SK-N-SH (cell line): ENCODE measurements at regions not wholly inside any gene's neighbourhood (a gene's known extent, or its start where the extent isn't known, plus 50 kb on each side); places are given as distances from the start of the nearest gene placed in this dataset.

Experiments
- CTCF ChIA-PET: fragments of 300-600, 350-600 bp; formaldehyde crosslinking; extraction: SDS; loops from one replicate; lab custom pipeline; 2021; lab: Yijun Ruan, JAX
- POLR2A ChIA-PET: fragments of 350-600 bp; sonication (Branson Sonifier 250); formaldehyde crosslinking; extraction: SDS; loops from one replicate; lab custom pipeline; 2020; ENCODE audit warnings: antibody characterized with exemption, inconsistent platforms; lab: Yijun Ruan, JAX
- DNase-seq: peaks from one replicate; pipeline ENCODE4 v3.0.0; 2012
- H2AFZ ChIP-seq: fragments of 200-600 bp; sonication (generic); 2 replicates; pipeline ENCODE4 v1.8.1; 2016; ENCODE audit warnings: antibody characterized with exemption, mild to moderate bottlenecking, low read depth
- H3F3A ChIP-seq: fragments of 200-600 bp; sonication (generic); replicated peaks from 2 replicates; pipeline ENCODE3; 2016; ENCODE audit warnings: antibody characterized with exemption, mild to moderate bottlenecking; ENCODE audit not compliant: insufficient read depth
- H3K27ac ChIP-seq, 2 experiments: fragments of 200-500 bp in 1 of 2; fragments of 200-600 bp in 1 of 2; sonication (Bioruptor generic) in 1 of 2; sonication (generic), shearing (Covaris generic) in 1 of 2; 2 replicates each; pipeline versions ENCODE4 v1.5.1 to v1.6.1; 2014 to 2016; ENCODE audit warnings: low read depth in 2 of 2, inconsistent platforms in 1 of 2, low read length in 1 of 2, mild to moderate bottlenecking in 1 of 2, mixed read lengths in 1 of 2
- H3K27me3 ChIP-seq: fragments of 200-600 bp; sonication (generic), shearing (Covaris generic); 2 replicates; pipeline ENCODE4 v1.6.1; 2016; ENCODE audit warnings: mixed run types; ENCODE audit not compliant: insufficient read depth
- H3K36me3 ChIP-seq, 2 experiments: fragments of 200-500 bp in 1 of 2; fragments of 200-600 bp in 1 of 2; sonication (Bioruptor generic) in 1 of 2; sonication (generic) in 1 of 2; replicated peaks in 1 of 2; 2 replicates each; pipeline versions ENCODE3 to v1.5.1; 2014 to 2016; ENCODE audit warnings: low read length in 1 of 2, mild to moderate bottlenecking in 1 of 2; ENCODE audit not compliant: insufficient read depth in 2 of 2, control insufficient read depth in 1 of 2
- H3K4me1 ChIP-seq, 2 experiments: fragments of 200-500 bp in 1 of 2; fragments of 200-600 bp in 1 of 2; sonication (Bioruptor generic) in 1 of 2; sonication (generic), shearing (Covaris generic) in 1 of 2; 2 replicates each; pipeline versions ENCODE4 v1.5.1 to v1.6.1; 2014 to 2016; ENCODE audit warnings: low read depth in 1 of 2, low read length in 1 of 2, mixed run types in 1 of 2; ENCODE audit not compliant: insufficient read depth in 2 of 2, control insufficient read depth in 1 of 2
- H3K4me2 ChIP-seq: fragments of 200-600 bp; sonication (generic), shearing (Covaris generic); 2 replicates; pipeline ENCODE4 v1.6.1; 2017; ENCODE audit warnings: mixed run types
- H3K4me3 ChIP-seq, 2 experiments: fragments of 200-500 bp in 1 of 2; fragments of 200-600 bp in 1 of 2; sonication (Bioruptor generic) in 1 of 2; sonication (generic), shearing (Covaris generic) in 1 of 2; 2 replicates each; pipeline versions ENCODE4 v1.5.1 to v1.8.1; 2014 to 2016; ENCODE audit warnings: low read depth in 2 of 2, inconsistent platforms in 1 of 2, low read length in 1 of 2, mild to moderate bottlenecking in 1 of 2, mixed read lengths in 1 of 2, moderate library complexity in 1 of 2
- H3K79me2 ChIP-seq: fragments of 200-600 bp; sonication (generic); 2 replicates; pipeline ENCODE4 v1.8.1; 2017; ENCODE audit warnings: mild to moderate bottlenecking; ENCODE audit not compliant: insufficient read depth
- H3K9ac ChIP-seq: fragments of 200-600 bp; sonication (generic); 2 replicates; pipeline ENCODE4 v1.6.1; 2017; ENCODE audit warnings: mixed run types
- H3K9me2 ChIP-seq: fragments of 200-600 bp; sonication (generic); 2 replicates; pipeline ENCODE4 v1.6.1; 2017; ENCODE audit warnings: mixed run types
- H3K9me3 ChIP-seq: fragments of 200-600 bp; sonication (generic); 2 replicates; pipeline ENCODE4 v1.6.1; 2017; ENCODE audit warnings: mixed run types, mild to moderate bottlenecking, moderate library complexity
- H4K20me1 ChIP-seq: fragments of 200-600 bp; sonication (generic); 2 replicates; pipeline ENCODE4 v1.6.1; 2017; ENCODE audit warnings: mild to moderate bottlenecking, mixed run types; ENCODE audit not compliant: insufficient read depth
- CHD2 ChIP-seq: fragments of 150-350 bp; IDR thresholded peaks from 2 replicates; pipeline ENCODE4 v1.6.1; 2018; ENCODE audit warnings: low read length; ENCODE audit not compliant: partially characterized antibody
- EP300 ChIP-seq, 2 experiments: IDR thresholded peaks; 2 replicates each; pipeline versions ENCODE4 v1.4.0 to v1.6.1; 2012; ENCODE audit warnings: borderline replicate concordance in 1 of 2, low read depth in 1 of 2, low read length in 1 of 2
- FOXM1 ChIP-seq: IDR thresholded peaks from 2 replicates; pipeline ENCODE4 v1.4.0; 2012; ENCODE audit warnings: low read depth, mild to moderate bottlenecking
- MAX ChIP-seq: IDR thresholded peaks from 2 replicates; pipeline ENCODE4 v1.4.0; 2012; ENCODE audit warnings: low read depth
- MEF2A ChIP-seq: IDR thresholded peaks from 2 replicates; pipeline ENCODE4 v1.4.0; 2012; ENCODE audit warnings: low read depth, borderline replicate concordance
- NFIC ChIP-seq: IDR thresholded peaks from 2 replicates; pipeline ENCODE4 v1.4.0; 2012; ENCODE audit warnings: borderline replicate concordance
- NRF1 ChIP-seq: IDR thresholded peaks from 2 replicates; pipeline ENCODE4 v1.6.1; 2012; ENCODE audit warnings: low read depth, mild to moderate bottlenecking, low read length
- POLR2AphosphoS5 ChIP-seq: IDR thresholded peaks from 2 replicates; pipeline ENCODE4 v1.6.1; 2012; ENCODE audit warnings: low read depth, low read length
- RAD21 ChIP-seq: IDR thresholded peaks from 2 replicates; pipeline ENCODE4 v1.6.1; 2012; ENCODE audit warnings: mild to moderate bottlenecking, low read length
- SIN3A ChIP-seq: IDR thresholded peaks from 2 replicates; pipeline ENCODE4 v1.6.1; 2012; ENCODE audit warnings: low read depth, mild to moderate bottlenecking, low read length, moderate library complexity, borderline replicate concordance
- SMC3 ChIP-seq: IDR thresholded peaks from 2 replicates; pipeline ENCODE4 v1.6.1; 2012; ENCODE audit warnings: low read depth, low read length, improper control_type of control experiment
- USF2 ChIP-seq: fragments of 150-350 bp; IDR thresholded peaks from 2 replicates; pipeline ENCODE4 v1.6.1; 2017; ENCODE audit warnings: antibody characterized with exemption, low read length, low read depth, borderline replicate concordance
- ZBTB33 ChIP-seq: IDR thresholded peaks from 2 replicates; pipeline ENCODE4 v1.4.0; 2012; ENCODE audit warnings: low read depth, borderline replicate concordance
- WGBS: methylation state at CpG from one replicate; pipeline ENCODE4 v1.1.6; 2017; ENCODE audit warnings: low lambda C conversion rate; 5-methylcytosine and 5-hydroxymethylcytosine counted together

GRCh38 chr5:9877488-9877887 is 247.3 kb upstream of the TAS2R1 start (continued):
- TF ChIP-seq ZBTB33 (no peak), EP300 (IDR thresholded peaks at IDR 0.05; ENCODE audit: borderline replicate concordance in 1 of 2, low read depth in 1 of 2, low read length in 1 of 2) (no peak)

- Histone ChIP-seq H3K4me2 (no peak overlapping the region), H3K9me3 (no peaks in the 10 kb centered on the region)
These were observed 246.3 kb upstream of the TAS2R1 start for GRCh38 chr5:9876451-9876850.

GRCh38 chr5:9869616-9870288 is 239.6 kb upstream of the TAS2R1 start:
- H3K79me2 ChIP-seq = no peaks in the 10 kb centered on the region
- CTCF ChIA-PET = interaction anchor here (1.8 kb wide), 1 partner anchor 9 kb away, joined by 4 read pairs; no protein-coding TSS in a partner anchor
- no peak overlapping the region for H3K27ac ChIP-seq
- H3K9me3 ChIP-seq = peaks cover 12% of the 10 kb centered on the region; the same call in 1 of the 2 replicates
- TF ChIP-seq POLR2AphosphoS5 (no peak), MEF2A (no peak), CHD2 (no peak), USF2 (no peak), NFIC (no peak), FOXM1 (no peak)
- H3K4me2 ChIP-seq = no peak overlapping the region
- no peak overlapping the region for H3K9ac ChIP-seq
- POLR2A ChIA-PET = no interaction called here
- no peaks in the 10 kb centered on the region for H3K36me3 ChIP-seq
- H3F3A ChIP-seq = no peaks in the 10 kb centered on the region
- 0 out of 4 replicates have a peak, but pooled peaks cover 0 to 5% of the 10 kb centered on the region in 2 experiments for H3K4me1 ChIP-seq
- no peaks in the 10 kb centered on the region for H4K20me1 ChIP-seq
- 17% methylated on average over 2 of the region's 2 CpGs for WGBS
- H2AFZ ChIP-seq = no peak overlapping the region
- H3K4me3 ChIP-seq = no peak overlapping the region
- no peaks in the 10 kb centered on the region for H3K27me3 ChIP-seq
- no peak for DNase-seq
- H3K9me2 ChIP-seq = no peaks in the 10 kb centered on the region

More at GRCh38 chr5:9876451-9876850, 246.3 kb upstream of the TAS2R1 start:
- Histone ChIP-seq H3K79me2 (no peaks in the 10 kb centered on the region), H3F3A (no peaks in the 10 kb centered on the region), H4K20me1 (no peaks in the 10 kb centered on the region), H3K27me3 (no peaks in the 10 kb centered on the region; the same call in 1 of the 2 replicates), H3K4me1 (no peaks in the 10 kb centered on the region), H3K4me3 (no peak overlapping the region), H3K9ac (no peak overlapping the region), H2AFZ (no peak overlapping the region), H3K9me2 (no peaks in the 10 kb centered on the region)
- ChIA-PET POLR2A (no interaction called here), CTCF (interaction anchor here (0.7 kb wide), 1 partner anchor 202 kb away, joined by 3 read pairs; no protein-coding TSS in a partner anchor)
- DNase-seq = no peak
- 49% methylated on average over 4 of the region's 4 CpGs for WGBS
- TF ChIP-seq NRF1 = no peak
- no peak for TF ChIP-seq SMC3
- TF ChIP-seq RAD21 = no peak
- no peak for TF ChIP-seq FOXM1
- no peak for TF ChIP-seq SIN3A
- TF ChIP-seq MAX = no peak
- TF ChIP-seq, all 33 proteins: peak for 0
- no peak overlapping the region for H3K27ac ChIP-seq
- no peaks in the 10 kb centered on the region for H3K36me3 ChIP-seq
